ENCODE measurements at regions not wholly inside any gene's neighbourhood (a gene's known extent, or its start where the extent isn't known, plus 50 kb on each side); places are given as distances from the start of the nearest gene placed in this dataset.

GRCh38 chr11:33520112-33520511 lies 180.5 kb downstream of the C11orf91 start:
- no peak for DNase-seq

GRCh38 chr11:33515347-33515746 lies 185.3 kb downstream of the C11orf91 start:
- DNase-seq, result no peak

- no peak for DNase-seq
These were observed 186.3 kb downstream of the C11orf91 start for GRCh38 chr11:33514079-33514925.

GRCh38 chr11:33509632-33510031 lies 191.0 kb downstream of the C11orf91 start:
- DNase-seq, result no peak

- DNase-seq, result no peak
These were observed 192.7 kb downstream of the C11orf91 start for GRCh38 chr11:33507967-33508366.

GRCh38 chr11:33507356-33507755 lies 193.3 kb downstream of the C11orf91 start:
- no peak for DNase-seq

GRCh38 chr11:33505093-33505492 lies 195.5 kb downstream of the C11orf91 start:
- DNase-seq, result no peak

- no peak for DNase-seq
These were observed 199.7 kb downstream of the C11orf91 start for GRCh38 chr11:33500861-33501479.

GRCh38 chr11:33500332-33500731 lies 200.3 kb downstream of the C11orf91 start:
- DNase-seq, result no peak

- DNase-seq, result no peak
These were observed 208.0 kb downstream of the C11orf91 start for GRCh38 chr11:33492596-33492995.

- DNase-seq, result no peak
These were observed 209.7 kb downstream of the C11orf91 start for GRCh38 chr11:33490842-33491370.

- no peak for DNase-seq
These were observed 211.7 kb downstream of the C11orf91 start for GRCh38 chr11:33488971-33489370.

- DNase-seq, result no peak
These were observed 220.0 kb downstream of the C11orf91 start for GRCh38 chr11:33480626-33481025.

GRCh38 chr11:33479231-33479630 lies 221.4 kb downstream of the C11orf91 start:
- DNase-seq, result no peak

GRCh38 chr11:33478111-33478573 lies 221.0 kb downstream of the HIPK3 start:
- DNase-seq, result peak; percentile 27

- DNase-seq, result no peak
These were observed 219.9 kb downstream of the HIPK3 start for GRCh38 chr11:33476945-33477606.

GRCh38 chr11:33475993-33476392 lies 218.8 kb downstream of the HIPK3 start:
- DNase-seq, result peak; percentile 44

- DNase-seq, result no peak
These were observed 217.7 kb downstream of the HIPK3 start for GRCh38 chr11:33474866-33475265.

GRCh38 chr11:33471541-33471940 lies 214.4 kb downstream of the HIPK3 start:
- no peak for DNase-seq

- DNase-seq, result no peak
These were observed 210.8 kb downstream of the HIPK3 start for GRCh38 chr11:33467966-33468365.

- no peak for DNase-seq
These were observed 205.9 kb downstream of the HIPK3 start for GRCh38 chr11:33463059-33463458.

GRCh38 chr11:33461369-33462125 lies 204.4 kb downstream of the HIPK3 start:
- no peak for DNase-seq

GRCh38 chr11:33457948-33458347 lies 200.8 kb downstream of the HIPK3 start:
- DNase-seq, result no peak

Measured in NCI-H774 (cell line).